GM21515 (cell line): ENCODE measurements at regions not wholly inside any gene's neighbourhood (a gene's known extent, or its start where the extent isn't known, plus 50 kb on each side); places are given as distances from the start of the nearest gene placed in this dataset.

Source experiments
- ATAC-seq: cut with Tn5 transposase; IDR thresholded peaks from one replicate; pipeline ENCODE4 v1.9.1; 2021; ENCODE audit not compliant: unreplicated experiment

- ATAC-seq: no peak
Measured at GRCh38 chr7:156141941-156142340, 329.7 kb upstream of the SHH start.

- no peak for ATAC-seq
Measured at GRCh38 chr7:156140896-156141295, 328.6 kb upstream of the SHH start.

- ATAC-seq: no peak
Measured at GRCh38 chr7:156140447-156140846, 328.2 kb upstream of the SHH start.

GRCh38 chr7:156139633-156140032 is 327.4 kb upstream of the SHH start:
- ATAC-seq: no peak

GRCh38 chr7:156139112-156139511 is 326.8 kb upstream of the SHH start:
- no peak for ATAC-seq

GRCh38 chr7:156131881-156132280 is 319.6 kb upstream of the SHH start:
- no peak for ATAC-seq

- ATAC-seq: no peak
Measured at GRCh38 chr7:156129522-156129921, 317.3 kb upstream of the SHH start.

- ATAC-seq: no peak
Measured at GRCh38 chr7:156128496-156128895, 316.2 kb upstream of the SHH start.

GRCh38 chr7:156127166-156128134 is 315.2 kb upstream of the SHH start:
- no peak for ATAC-seq

GRCh38 chr7:156125841-156126730 is 313.8 kb upstream of the SHH start:
- ATAC-seq: no peak

GRCh38 chr7:156124356-156124755 is 312.1 kb upstream of the SHH start:
- no peak for ATAC-seq

- ATAC-seq: no peak
Measured at GRCh38 chr7:156123362-156123761, 311.1 kb upstream of the SHH start.

- no peak for ATAC-seq
Measured at GRCh38 chr7:156122752-156123354, 310.6 kb upstream of the SHH start.

GRCh38 chr7:156121956-156122355 is 309.7 kb upstream of the SHH start:
- ATAC-seq: no peak

GRCh38 chr7:156121434-156121833 is 309.2 kb upstream of the SHH start:
- ATAC-seq: no peak

- no peak for ATAC-seq
Measured at GRCh38 chr7:156120552-156120951, 308.3 kb upstream of the SHH start.

- ATAC-seq: no peak
Measured at GRCh38 chr7:156119771-156120170, 307.5 kb upstream of the SHH start.

GRCh38 chr7:156118248-156118645 is 306.0 kb upstream of the SHH start:
- ATAC-seq: no peak

GRCh38 chr7:156117542-156118247 is 305.4 kb upstream of the SHH start:
- no peak for ATAC-seq

GRCh38 chr7:156116514-156117215 is 304.4 kb upstream of the SHH start:
- ATAC-seq: no peak
